GM21423 (cell line): ENCODE measurements at regions not wholly inside any gene's neighbourhood (a gene's known extent, or its start where the extent isn't known, plus 50 kb on each side); places are given as distances from the start of the nearest gene placed in this dataset.
"Not testable (repeated sequence)": the region's sequence is repeated elsewhere in the genome, so short reads cannot be mapped to it uniquely, and the experiment has no call there.

ENCODE experiments used
- ATAC-seq: cut with Tn5 transposase; IDR thresholded peaks from one replicate; pipeline ENCODE4 v1.9.1; 2021; ENCODE audit warnings: mild to moderate bottlenecking, moderate library complexity; ENCODE audit not compliant: unreplicated experiment

GRCh38 chr7:51973939-51974338 is 657.3 kb upstream of the COBL start:
- no peak for ATAC-seq

- ATAC-seq: no peak
Measured at GRCh38 chr7:51973071-51973470, 656.5 kb upstream of the COBL start.

GRCh38 chr7:51970961-51971665 is 654.5 kb upstream of the COBL start:
- ATAC-seq: no peak

- ATAC-seq: no peak
Measured at GRCh38 chr7:51968461-51968860, 651.9 kb upstream of the COBL start.

GRCh38 chr7:51965454-51965853 is 648.8 kb upstream of the COBL start:
- no peak for ATAC-seq

GRCh38 chr7:51961804-51962203 is 645.2 kb upstream of the COBL start:
- no peak for ATAC-seq

GRCh38 chr7:51950813-51951212 is 634.2 kb upstream of the COBL start:
- no peak for ATAC-seq

- ATAC-seq: no peak
Measured at GRCh38 chr7:51949726-51950644, 633.4 kb upstream of the COBL start.

GRCh38 chr7:51930834-51931233 is 614.2 kb upstream of the COBL start:
- ATAC-seq: no peak

- no peak for ATAC-seq
Measured at GRCh38 chr7:51929818-51930217, 613.2 kb upstream of the COBL start.

- no peak for ATAC-seq
Measured at GRCh38 chr7:51927738-51928137, 611.1 kb upstream of the COBL start.

- no peak for ATAC-seq
Measured at GRCh38 chr7:51918581-51918980, 602.0 kb upstream of the COBL start.

- ATAC-seq: no peak
Measured at GRCh38 chr7:51901489-51901840, 584.9 kb upstream of the COBL start.

- ATAC-seq: not testable (repeated sequence)
Measured at GRCh38 chr7:51900755-51901488, 584.3 kb upstream of the COBL start.

- ATAC-seq: no peak
Measured at GRCh38 chr7:51899611-51900010, 583.0 kb upstream of the COBL start.

- ATAC-seq: no peak
Measured at GRCh38 chr7:51882412-51882811, 565.8 kb upstream of the COBL start.

- no peak for ATAC-seq
Measured at GRCh38 chr7:51881309-51881708, 564.7 kb upstream of the COBL start.

- ATAC-seq: no peak
Measured at GRCh38 chr7:51878865-51879264, 562.3 kb upstream of the COBL start.

GRCh38 chr7:51869452-51869851 is 552.8 kb upstream of the COBL start:
- no peak for ATAC-seq

- ATAC-seq: no peak
Measured at GRCh38 chr7:51867117-51867516, 550.5 kb upstream of the COBL start.

GRCh38 chr7:51860305-51860704 is 543.7 kb upstream of the COBL start:
- ATAC-seq: no peak

GRCh38 chr7:51850126-51850525 is 533.5 kb upstream of the COBL start:
- no peak for ATAC-seq
